Panc1 (cell line): ENCODE measurements at regions not wholly inside any gene's neighbourhood (a gene's known extent, or its start where the extent isn't known, plus 50 kb on each side); places are given as distances from the start of the nearest gene placed in this dataset.

Source experiments
- ATAC-seq: fragments of 200-7000 bp; cut with Tn5 transposase; 2 replicates; pipeline ENCODE4 v1.9.1; 2020; ENCODE audit warnings: mild to moderate bottlenecking, moderate library complexity
- BruUV-seq: library from RNA; stranded (reverse); fragments of 400-500 nt; replicated peaks from 2 replicates; lab custom pipeline; 2021; lab: Mats Ljungman, UMichigan
- CTCF ChIA-PET: fragments of 300-600 bp; sonication (Branson Sonifier 250); formaldehyde crosslinking; loops from one replicate; lab custom pipeline; 2022; ENCODE audit warnings: antibody characterized with exemption; lab: Charles Lee
- POLR2A ChIA-PET: fragments of 300-600 bp; sonication (Branson Sonifier 250); formaldehyde crosslinking; loops from one replicate; lab custom pipeline; 2022; ENCODE audit warnings: antibody characterized with exemption; lab: Charles Lee
- DNase-seq: peaks from one replicate; pipeline ENCODE4 v3.0.0-alpha.2; 2010; ENCODE audit warnings: low read depth, low spot score
- H3K27ac ChIP-seq: 2 replicates; pipeline ENCODE4 v1.5.1; 2011; ENCODE audit warnings: mild to moderate bottlenecking, low read length, inconsistent platforms
- H3K27me3 ChIP-seq: fragments of 200-500 bp; sonication (Bioruptor generic); 2 replicates; pipeline ENCODE4 v1.6.0; 2014; ENCODE audit warnings: low read length, inconsistent platforms; ENCODE audit not compliant: control insufficient read depth, insufficient read depth
- H3K36me3 ChIP-seq: fragments of 200-500 bp; sonication (Bioruptor generic); 2 replicates; pipeline ENCODE4 v1.5.1; 2014; ENCODE audit warnings: inconsistent platforms, mild to moderate bottlenecking, low read length, moderate library complexity; ENCODE audit not compliant: control insufficient read depth, insufficient read depth
- H3K4me1 ChIP-seq: 2 replicates; pipeline ENCODE4 v1.5.1; 2011; ENCODE audit warnings: inconsistent platforms, mild to moderate bottlenecking, low read length, moderate library complexity; ENCODE audit not compliant: control insufficient read depth, insufficient read depth
- H3K4me3 ChIP-seq, 2 experiments: 2 replicates each; pipeline ENCODE4 v1.5.1; 2011 to 2012; ENCODE audit warnings: low read depth in 2 of 2, low read length in 2 of 2, mild to moderate bottlenecking in 2 of 2, inconsistent platforms in 1 of 2, moderate library complexity in 1 of 2
- H3K9me3 ChIP-seq: fragments of 200-500 bp; sonication (Bioruptor generic); 2 replicates; pipeline ENCODE4 v1.5.1; 2014; ENCODE audit warnings: low read depth, mild to moderate bottlenecking, inconsistent platforms, low read length, moderate library complexity; ENCODE audit not compliant: control insufficient read depth, insufficient read depth
- CTCF ChIP-seq: fragments of 450-650 bp; IDR thresholded peaks from 2 replicates; pipeline ENCODE4 v1.5.1; 2017; ENCODE audit warnings: mild to moderate bottlenecking
- POLR2AphosphoS5 ChIP-seq: IDR thresholded peaks from 2 replicates; pipeline ENCODE4 v1.6.1; 2012; ENCODE audit warnings: mild to moderate bottlenecking, low read depth, low read length, moderate library complexity
- REST ChIP-seq, 2 experiments: IDR thresholded peaks; 2 replicates each; pipeline ENCODE4 v1.6.1; 2011 to 2012; ENCODE audit warnings: low read depth in 2 of 2, control low read depth in 1 of 2, low read length in 1 of 2, mild to moderate bottlenecking in 1 of 2, moderate library complexity in 1 of 2; ENCODE audit not compliant: insufficient read depth in 1 of 2
- SIN3A ChIP-seq: IDR thresholded peaks from 2 replicates; pipeline ENCODE4 v1.6.1; 2012; ENCODE audit warnings: low read depth, mild to moderate bottlenecking, low read length, moderate library complexity, borderline replicate concordance; ENCODE audit not compliant: insufficient read depth
- TCF7L2 ChIP-seq: IDR thresholded peaks from 2 replicates; pipeline ENCODE4 v1.6.1; 2011; ENCODE audit warnings: mild to moderate bottlenecking, low read depth, low read length, inconsistent platforms
- in situ Hi-C: cut with HindIII; loops from 2 replicates; pipeline ENCODE4 v1.10.0; 2016; ENCODE audit warnings: low sequenced_read_pairs, low pct_unique_long_range_greater_than_20kb
- intact Hi-C: fragments of 100-400 bp; cut with micrococcal nuclease; formaldehyde crosslinking; loops from one replicate; pipeline ENCODE4 v1.10.0; 2022; ENCODE audit not compliant: unreplicated experiment

- Histone ChIP-seq H3K27ac (no peak overlapping the region), H3K36me3 (no peaks in the 10 kb centered on the region), H3K27me3 (no peaks in the 10 kb centered on the region), H3K9me3 (no peaks in the 10 kb centered on the region), H3K4me1 (no peaks in the 10 kb centered on the region), H3K4me3 (no peak overlapping the region)
- ATAC-seq (no peak), DNase-seq (no peak)
- ChIA-PET CTCF (no interaction called here), POLR2A (no interaction called here)
- in situ Hi-C loops (no loop called here), intact Hi-C loops (no loop called here)
- no TSS peak for BruUV-seq
- TF ChIP-seq TCF7L2 (no peak), CTCF (no peak), REST (IDR thresholded peaks at IDR 0.05; ENCODE audit: insufficient read depth in 1 of 2, low read depth in 2 of 2, low read length in 1 of 2) (no peak), SIN3A (no peak), POLR2AphosphoS5 (no peak)
Measured at GRCh38 chr10:8978100-8978499, 923.6 kb downstream of the GATA3 start.

- BruUV-seq = no TSS peak
Measured at GRCh38 chr10:8979976-8980375, 925.5 kb downstream of the GATA3 start.

More at GRCh38 chr10:8979976-8980375, 925.5 kb downstream of the GATA3 start:
- no peak for TF ChIP-seq TCF7L2
- no peak for TF ChIP-seq SIN3A
- no peak for TF ChIP-seq POLR2AphosphoS5
- TF ChIP-seq REST (IDR thresholded peaks at IDR 0.05; ENCODE audit: insufficient read depth in 1 of 2, low read depth in 2 of 2, low read length in 1 of 2) = no peak
- no peak for TF ChIP-seq CTCF
- Histone ChIP-seq H3K36me3 (no peaks in the 10 kb centered on the region), H3K27ac (no peak overlapping the region), H3K9me3 (no peaks in the 10 kb centered on the region), H3K4me3 (no peak overlapping the region), H3K27me3 (no peaks in the 10 kb centered on the region), H3K4me1 (no peaks in the 10 kb centered on the region)
- POLR2A ChIA-PET = no interaction called here
- CTCF ChIA-PET = no interaction called here
- intact Hi-C loops (no loop called here), in situ Hi-C loops (no loop called here)
- DNase-seq (no peak), ATAC-seq (no peak)
